ENCODE measurements at regions not wholly inside any gene's neighbourhood (a gene's known extent, or its start where the extent isn't known, plus 50 kb on each side); places are given as distances from the start of the nearest gene placed in this dataset.

DNA sequence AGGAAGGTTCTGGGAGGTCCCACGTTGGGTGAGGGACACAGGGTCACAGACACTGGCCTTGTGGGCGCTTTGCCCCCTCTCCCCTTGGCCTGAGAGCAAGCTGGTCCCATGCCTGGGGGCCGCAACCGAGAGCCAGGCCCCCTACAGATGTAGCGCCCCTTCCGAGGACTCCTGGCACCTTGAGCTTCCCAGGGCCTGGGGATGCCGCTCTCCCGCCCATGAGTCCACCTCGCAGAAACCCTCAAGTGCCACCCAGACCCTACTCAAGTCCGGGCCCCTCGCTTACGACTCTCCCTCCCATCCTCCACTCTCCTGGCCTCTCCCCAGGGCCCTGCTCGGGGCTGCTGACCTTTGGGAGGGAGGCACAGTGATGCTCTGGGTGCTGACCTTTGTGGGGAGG is 204.0 kb downstream of the BRD1 start:
- Histone ChIP-seq H3K79me2 (replicated peaks; ENCODE audit: insufficient read depth) (no peaks in the 10 kb centered on the region), H3K4me3 (no peak overlapping the region), H3K27me3 (ENCODE audit: insufficient read depth) (no peaks in the 10 kb centered on the region), H2AFZ (no peak overlapping the region), H3K9me2 (ENCODE audit: insufficient read depth) (no peaks in the 10 kb centered on the region), H4K20me1 (replicated peaks; ENCODE audit: insufficient read depth) (no peaks in the 10 kb centered on the region), H3K27ac (ENCODE audit: low read depth) (no peak overlapping the region), H3K4me1 (ENCODE audit: insufficient read depth) (no peaks in the 10 kb centered on the region), H3K36me3 (ENCODE audit: insufficient read depth) (no peaks in the 10 kb centered on the region; the same call in 1 of the 2 replicates), H3F3A (replicated peaks; ENCODE audit: low read depth) (no peaks in the 10 kb centered on the region), H3K4me2 (no peak overlapping the region)
- H3K27ac Mint-ChIP-seq: no peak overlapping the region
- H3K4me3 Mint-ChIP-seq: no peak overlapping the region
- ATAC-seq (no peak), DNase-seq (ENCODE audit: low spot score) (no peak)
- H3K9me3 Mint-ChIP-seq: no peaks in the 10 kb centered on the region; the same call in 1 of the 3 replicates
- H3K4me1 Mint-ChIP-seq: no peaks in the 10 kb centered on the region; the same call in 1 of the 3 replicates
- TF ChIP-seq NANOG (IDR thresholded peaks at IDR 0.05; ENCODE audit: borderline replicate concordance) (no peak), EZH2phosphoT487 (IDR thresholded peaks at IDR 0.05; ENCODE audit: unreplicated experiment) (no peak), ZNF114 (CRISPR knock-in tag; IDR thresholded peaks at IDR 0.05) (no peak), CREB1 (CRISPR knock-in tag; IDR thresholded peaks at IDR 0.05; ENCODE audit: low read depth) (no peak), ZNF462 (CRISPR knock-in tag; IDR thresholded peaks at IDR 0.05) (no peak), ZNF331 (CRISPR knock-in tag; IDR thresholded peaks at IDR 0.05; ENCODE audit: low read depth) (no peak), POLR2AphosphoS5 (IDR thresholded peaks at IDR 0.05; ENCODE audit: low read depth) (no peak), STAT1 (IDR thresholded peaks at IDR 0.05; ENCODE audit: unreplicated experiment) (no peak), REST (IDR thresholded peaks at IDR 0.05; ENCODE audit: unreplicated experiment) (no peak), JUNB (IDR thresholded peaks at IDR 0.05; ENCODE audit: unreplicated experiment) (no peak), EZH2 (IDR thresholded peaks at IDR 0.05; ENCODE audit: low read depth, unreplicated experiment) (no peak)
- TF ChIP-seq, protein P1, sequence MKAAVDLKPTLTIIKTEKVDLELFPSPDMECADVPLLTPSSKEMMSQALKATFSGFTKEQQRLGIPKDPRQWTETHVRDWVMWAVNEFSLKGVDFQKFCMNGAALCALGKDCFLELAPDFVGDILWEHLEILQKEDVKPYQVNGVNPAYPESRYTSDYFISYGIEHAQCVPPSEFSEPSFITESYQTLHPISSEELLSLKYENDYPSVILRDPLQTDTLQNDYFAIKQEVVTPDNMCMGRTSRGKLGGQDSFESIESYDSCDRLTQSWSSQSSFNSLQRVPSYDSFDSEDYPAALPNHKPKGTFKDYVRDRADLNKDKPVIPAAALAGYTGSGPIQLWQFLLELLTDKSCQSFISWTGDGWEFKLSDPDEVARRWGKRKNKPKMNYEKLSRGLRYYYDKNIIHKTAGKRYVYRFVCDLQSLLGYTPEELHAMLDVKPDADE (IDR thresholded peaks at IDR 0.05): no peak
- no peaks in the 10 kb centered on the region; the same call in 2 of the 3 replicates for H3K36me3 Mint-ChIP-seq (ENCODE audit: low read depth)
- H3K27me3 Mint-ChIP-seq (ENCODE audit: insufficient read depth, low read depth, poor library complexity): peaks cover 7% of the 10 kb centered on the region

Measured in GM23338 (cell line).